ENCODE measurements at regions not wholly inside any gene's neighbourhood (a gene's known extent, or its start where the extent isn't known, plus 50 kb on each side); places are given as distances from the start of the nearest gene placed in this dataset.

- DNase-seq (ENCODE audit: low read depth, low spot score) (no peak), ATAC-seq (no peak)
- CTCF ChIA-PET, result interaction anchor here (3.4 kb wide), 1 partner anchor 193 kb away, joined by 17 read pairs; no protein-coding TSS in a partner anchor
- Histone ChIP-seq H3K27ac (ENCODE audit: low read depth, low read length) (no peak overlapping the region), H3K27me3 (ENCODE audit: insufficient read depth, low read length) (no peaks in the 10 kb centered on the region), H3K4me3 (replicated peaks in 1 of 2; ENCODE audit: low read depth in 1 of 2, low read length in 2 of 2) (no peak overlapping the region), H3K4me1 (ENCODE audit: control insufficient read depth in 1 of 2, insufficient read depth in 2 of 2, low read length in 2 of 2) (peaks cover 0 to 7% of the 10 kb centered on the region in 2 experiments; a peak in 1 of 4 replicates), H3K4me2 (ENCODE audit: low read length) (no peak overlapping the region), H3K36me3 (ENCODE audit: control insufficient read depth in 1 of 2, insufficient read depth in 2 of 2, low read length in 2 of 2) (no peaks in the 10 kb centered on the region), H3K9me3 (ENCODE audit: control insufficient read depth in 1 of 2, insufficient read depth in 1 of 2, low read depth in 1 of 2, low read length in 2 of 2) (no peaks in the 10 kb centered on the region), H2AFZ (ENCODE audit: low read depth, low read length, poor library complexity, severe bottlenecking) (no peak overlapping the region), H3K9ac (ENCODE audit: low read length) (no peak overlapping the region), H4K20me1 (ENCODE audit: insufficient read depth) (no peaks in the 10 kb centered on the region), H3K9me2 (ENCODE audit: insufficient read depth) (no peaks in the 10 kb centered on the region), H3K79me2 (ENCODE audit: insufficient read depth, low read length) (no peaks in the 10 kb centered on the region)
- BruUV-seq (replicated peaks), result no TSS peak
- POLR2A ChIA-PET, result no interaction called here
- RAD21 ChIA-PET (ENCODE audit: low non-redundant PET in 1 of 2, low total read pairs in 2 of 2, uncharacterized antibody in 2 of 2, unreplicated experiment in 2 of 2), result no interaction called here
- TF ChIP-seq MAX (IDR thresholded peaks at IDR 0.05) (no peak), ELF1 (IDR thresholded peaks at IDR 0.05; ENCODE audit: borderline replicate concordance, low read depth) (no peak), ZNF274 (IDR thresholded peaks at IDR 0.05; ENCODE audit: low read depth, low read length) (no peak), SIN3A (IDR thresholded peaks at IDR 0.05; ENCODE audit: low read depth) (no peak), POLR2AphosphoS5 (IDR thresholded peaks at IDR 0.05; ENCODE audit: low read depth, low read length) (no peak), TCF7L2 (IDR thresholded peaks at IDR 0.05; ENCODE audit: borderline replicate concordance, extremely low read depth, insufficient read depth, insufficient read length) (no peak), REST (IDR thresholded peaks at IDR 0.05; ENCODE audit: low read depth) (no peak), EZH2 (IDR thresholded peaks at IDR 0.05) (no peak), ZBTB33 (IDR thresholded peaks at IDR 0.05; ENCODE audit: extremely low read depth, insufficient replicate concordance, low read length) (no peak), JUND (IDR thresholded peaks at IDR 0.05) (no peak), ZFX (IDR thresholded peaks at IDR 0.05) (no peak), YY1 (IDR thresholded peaks at IDR 0.05; ENCODE audit: extremely low read depth, insufficient replicate concordance, low read depth, low read length) (no peak), SP1 (IDR thresholded peaks at IDR 0.05; ENCODE audit: low read depth) (no peak), CBX3 (IDR thresholded peaks at IDR 0.05; ENCODE audit: low read depth) (no peak), ATF3 (IDR thresholded peaks at IDR 0.05) (no peak), SRF (IDR thresholded peaks at IDR 0.05; ENCODE audit: low read depth) (no peak), EZH2phosphoT487 (IDR thresholded peaks at IDR 0.05; ENCODE audit: borderline replicate concordance) (no peak), RAD21 (IDR thresholded peaks at IDR 0.05; ENCODE audit: low read depth) (no peak), POLR2A (IDR thresholded peaks at IDR 0.05; ENCODE audit: borderline replicate concordance, extremely low read depth, insufficient read depth, insufficient read length) (no peak), CTCF (IDR thresholded peaks at IDR 0.05 in 2 of 3, conservative IDR thresholded peaks at IDR 0.05 in 1 of 3; ENCODE audit: borderline replicate concordance in 1 of 3, insufficient read depth in 1 of 3, low read depth in 2 of 3, low read length in 2 of 3) (no peak)
- intact Hi-C loops (cut with micrococcal nuclease), result loop anchor here (2.0 to 5.0 kb wide), 2 partner anchors 49 to 192 kb away; no protein-coding TSS in a partner anchor
These were observed 220.6 kb downstream of the CDRT15L2 start for GRCh38 chr17:20800146-20800545.

All from HCT116 (cell line).